GM23338 (cell line): ENCODE measurements at regions not wholly inside any gene's neighbourhood (a gene's known extent, or its start where the extent isn't known, plus 50 kb on each side); places are given as distances from the start of the nearest gene placed in this dataset.

Experiments
- EZH2 ChIP-seq: fragments of 200-600 bp; sonication (generic); IDR thresholded peaks from one replicate; pipeline ENCODE4 v1.8.0; 2017; ENCODE audit warnings: antibody characterized with exemption, mild to moderate bottlenecking, low read depth; ENCODE audit not compliant: unreplicated experiment
- EZH2phosphoT487 ChIP-seq: fragments of 200-600 bp; sonication (generic); IDR thresholded peaks from one replicate; pipeline ENCODE4 v1.8.1; 2018; ENCODE audit warnings: antibody characterized with exemption; ENCODE audit not compliant: unreplicated experiment
- JUNB ChIP-seq: IDR thresholded peaks from one replicate; pipeline ENCODE4 v1.6.1; 2016; ENCODE audit warnings: antibody characterized with exemption; ENCODE audit not compliant: unreplicated experiment
- NANOG ChIP-seq: IDR thresholded peaks from 2 replicates; pipeline ENCODE4 v1.6.1; 2016; ENCODE audit warnings: antibody characterized with exemption, borderline replicate concordance
- POLR2AphosphoS5 ChIP-seq: IDR thresholded peaks from 2 replicates; pipeline ENCODE4 v1.6.1; 2016; ENCODE audit warnings: antibody characterized with exemption, low read depth
- STAT1 ChIP-seq: IDR thresholded peaks from one replicate; pipeline ENCODE4 v1.6.1; 2016; ENCODE audit warnings: antibody characterized with exemption; ENCODE audit not compliant: unreplicated experiment
- ZNF114 ChIP-seq: fragments of 250-450 bp; sonication (Bioruptor Pico); IDR thresholded peaks from 2 replicates; pipeline ENCODE4 v1.5.0; 2020; ENCODE audit warnings: mild to moderate bottlenecking, moderate library complexity
- ZNF331 ChIP-seq: fragments of 250-450 bp; sonication (Bioruptor Pico); IDR thresholded peaks from 2 replicates; pipeline ENCODE4 v1.5.0; 2020; ENCODE audit warnings: low read depth, mild to moderate bottlenecking, moderate library complexity
- TF ChIP-seq, protein P1 (sequence below): fragments of 250-450 bp; sonication (Bioruptor Pico); IDR thresholded peaks from 2 replicates; pipeline ENCODE4 v1.5.0; 2020; ENCODE audit warnings: mild to moderate bottlenecking, moderate library complexity
- TF ChIP-seq, protein P2 (sequence below), 2 experiments: fragments of 200-600 bp in 1 of 2; sonication (generic) in 1 of 2; conservative IDR thresholded peaks; 2 replicates each; pipeline versions ENCODE4 v1.5.1 to v1.6.1; 2016 to 2017; ENCODE audit warnings: antibody characterized with exemption in 2 of 2, low read depth in 2 of 2, mild to moderate bottlenecking in 2 of 2, moderate library complexity in 1 of 2

- TF ChIP-seq, protein P1, sequence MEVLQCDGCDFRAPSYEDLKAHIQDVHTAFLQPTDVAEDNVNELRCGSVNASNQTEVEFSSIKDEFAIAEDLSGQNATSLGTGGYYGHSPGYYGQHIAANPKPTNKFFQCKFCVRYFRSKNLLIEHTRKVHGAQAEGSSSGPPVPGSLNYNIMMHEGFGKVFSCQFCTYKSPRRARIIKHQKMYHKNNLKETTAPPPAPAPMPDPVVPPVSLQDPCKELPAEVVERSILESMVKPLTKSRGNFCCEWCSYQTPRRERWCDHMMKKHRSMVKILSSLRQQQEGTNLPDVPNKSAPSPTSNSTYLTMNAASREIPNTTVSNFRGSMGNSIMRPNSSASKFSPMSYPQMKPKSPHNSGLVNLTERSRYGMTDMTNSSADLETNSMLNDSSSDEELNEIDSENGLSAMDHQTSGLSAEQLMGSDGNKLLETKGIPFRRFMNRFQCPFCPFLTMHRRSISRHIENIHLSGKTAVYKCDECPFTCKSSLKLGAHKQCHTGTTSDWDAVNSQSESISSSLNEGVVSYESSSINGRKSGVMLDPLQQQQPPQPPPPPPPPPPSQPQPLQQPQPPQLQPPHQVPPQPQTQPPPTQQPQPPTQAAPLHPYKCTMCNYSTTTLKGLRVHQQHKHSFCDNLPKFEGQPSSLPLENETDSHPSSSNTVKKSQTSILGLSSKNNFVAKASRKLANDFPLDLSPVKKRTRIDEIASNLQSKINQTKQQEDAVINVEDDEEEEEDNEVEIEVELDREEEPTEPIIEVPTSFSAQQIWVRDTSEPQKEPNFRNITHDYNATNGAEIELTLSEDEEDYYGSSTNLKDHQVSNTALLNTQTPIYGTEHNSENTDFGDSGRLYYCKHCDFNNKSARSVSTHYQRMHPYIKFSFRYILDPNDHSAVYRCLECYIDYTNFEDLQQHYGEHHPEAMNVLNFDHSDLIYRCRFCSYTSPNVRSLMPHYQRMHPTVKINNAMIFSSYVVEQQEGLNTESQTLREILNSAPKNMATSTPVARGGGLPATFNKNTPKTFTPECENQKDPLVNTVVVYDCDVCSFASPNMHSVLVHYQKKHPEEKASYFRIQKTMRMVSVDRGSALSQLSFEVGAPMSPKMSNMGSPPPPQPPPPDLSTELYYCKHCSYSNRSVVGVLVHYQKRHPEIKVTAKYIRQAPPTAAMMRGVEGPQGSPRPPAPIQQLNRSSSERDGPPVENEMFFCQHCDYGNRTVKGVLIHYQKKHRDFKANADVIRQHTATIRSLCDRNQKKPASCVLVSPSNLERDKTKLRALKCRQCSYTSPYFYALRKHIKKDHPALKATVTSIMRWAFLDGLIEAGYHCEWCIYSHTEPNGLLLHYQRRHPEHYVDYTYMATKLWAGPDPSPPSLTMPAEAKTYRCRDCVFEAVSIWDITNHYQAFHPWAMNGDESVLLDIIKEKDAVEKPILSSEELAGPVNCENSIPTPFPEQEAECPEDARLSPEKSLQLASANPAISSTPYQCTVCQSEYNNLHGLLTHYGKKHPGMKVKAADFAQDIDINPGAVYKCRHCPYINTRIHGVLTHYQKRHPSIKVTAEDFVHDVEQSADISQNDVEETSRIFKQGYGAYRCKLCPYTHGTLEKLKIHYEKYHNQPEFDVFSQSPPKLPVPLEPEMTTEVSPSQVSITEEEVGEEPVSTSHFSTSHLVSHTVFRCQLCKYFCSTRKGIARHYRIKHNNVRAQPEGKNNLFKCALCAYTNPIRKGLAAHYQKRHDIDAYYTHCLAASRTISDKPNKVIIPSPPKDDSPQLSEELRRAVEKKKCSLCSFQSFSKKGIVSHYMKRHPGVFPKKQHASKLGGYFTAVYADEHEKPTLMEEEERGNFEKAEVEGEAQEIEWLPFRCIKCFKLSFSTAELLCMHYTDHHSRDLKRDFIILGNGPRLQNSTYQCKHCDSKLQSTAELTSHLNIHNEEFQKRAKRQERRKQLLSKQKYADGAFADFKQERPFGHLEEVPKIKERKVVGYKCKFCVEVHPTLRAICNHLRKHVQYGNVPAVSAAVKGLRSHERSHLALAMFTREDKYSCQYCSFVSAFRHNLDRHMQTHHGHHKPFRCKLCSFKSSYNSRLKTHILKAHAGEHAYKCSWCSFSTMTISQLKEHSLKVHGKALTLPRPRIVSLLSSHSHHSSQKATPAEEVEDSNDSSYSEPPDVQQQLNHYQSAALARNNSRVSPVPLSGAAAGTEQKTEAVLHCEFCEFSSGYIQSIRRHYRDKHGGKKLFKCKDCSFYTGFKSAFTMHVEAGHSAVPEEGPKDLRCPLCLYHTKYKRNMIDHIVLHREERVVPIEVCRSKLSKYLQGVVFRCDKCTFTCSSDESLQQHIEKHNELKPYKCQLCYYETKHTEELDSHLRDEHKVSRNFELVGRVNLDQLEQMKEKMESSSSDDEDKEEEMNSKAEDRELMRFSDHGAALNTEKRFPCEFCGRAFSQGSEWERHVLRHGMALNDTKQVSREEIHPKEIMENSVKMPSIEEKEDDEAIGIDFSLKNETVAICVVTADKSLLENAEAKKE, result no peak
- TF ChIP-seq EZH2phosphoT487 (no peak), STAT1 (no peak), ZNF331 (CRISPR knock-in tag) (no peak), JUNB (no peak), POLR2AphosphoS5 (no peak), NANOG (no peak), ZNF114 (no peak), EZH2 (no peak)
- TF ChIP-seq, protein P2, sequence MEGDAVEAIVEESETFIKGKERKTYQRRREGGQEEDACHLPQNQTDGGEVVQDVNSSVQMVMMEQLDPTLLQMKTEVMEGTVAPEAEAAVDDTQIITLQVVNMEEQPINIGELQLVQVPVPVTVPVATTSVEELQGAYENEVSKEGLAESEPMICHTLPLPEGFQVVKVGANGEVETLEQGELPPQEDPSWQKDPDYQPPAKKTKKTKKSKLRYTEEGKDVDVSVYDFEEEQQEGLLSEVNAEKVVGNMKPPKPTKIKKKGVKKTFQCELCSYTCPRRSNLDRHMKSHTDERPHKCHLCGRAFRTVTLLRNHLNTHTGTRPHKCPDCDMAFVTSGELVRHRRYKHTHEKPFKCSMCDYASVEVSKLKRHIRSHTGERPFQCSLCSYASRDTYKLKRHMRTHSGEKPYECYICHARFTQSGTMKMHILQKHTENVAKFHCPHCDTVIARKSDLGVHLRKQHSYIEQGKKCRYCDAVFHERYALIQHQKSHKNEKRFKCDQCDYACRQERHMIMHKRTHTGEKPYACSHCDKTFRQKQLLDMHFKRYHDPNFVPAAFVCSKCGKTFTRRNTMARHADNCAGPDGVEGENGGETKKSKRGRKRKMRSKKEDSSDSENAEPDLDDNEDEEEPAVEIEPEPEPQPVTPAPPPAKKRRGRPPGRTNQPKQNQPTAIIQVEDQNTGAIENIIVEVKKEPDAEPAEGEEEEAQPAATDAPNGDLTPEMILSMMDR (conservative IDR thresholded peaks at IDR 0.05; ENCODE audit: low read depth in 2 of 2), result no peak
Observed at GRCh38 chr1:17933971-17934370, 173.6 kb upstream of the IGSF21 start (continued).
